HS-27A (cell line): ENCODE measurements at regions not wholly inside any gene's neighbourhood (a gene's known extent, or its start where the extent isn't known, plus 50 kb on each side); places are given as distances from the start of the nearest gene placed in this dataset.
"Not testable (repeated sequence)": the region's sequence is repeated elsewhere in the genome, so short reads cannot be mapped to it uniquely, and the experiment has no call there.

ENCODE experiments used
- DNase-seq: peaks from one replicate; pipeline ENCODE4 v3.0.0-alpha.2; 2012; ENCODE audit warnings: low read depth, missing footprints

GRCh38 chr4:110848787-110849186 is 225.9 kb upstream of the PITX2 start:
- no peak for DNase-seq

DNA sequence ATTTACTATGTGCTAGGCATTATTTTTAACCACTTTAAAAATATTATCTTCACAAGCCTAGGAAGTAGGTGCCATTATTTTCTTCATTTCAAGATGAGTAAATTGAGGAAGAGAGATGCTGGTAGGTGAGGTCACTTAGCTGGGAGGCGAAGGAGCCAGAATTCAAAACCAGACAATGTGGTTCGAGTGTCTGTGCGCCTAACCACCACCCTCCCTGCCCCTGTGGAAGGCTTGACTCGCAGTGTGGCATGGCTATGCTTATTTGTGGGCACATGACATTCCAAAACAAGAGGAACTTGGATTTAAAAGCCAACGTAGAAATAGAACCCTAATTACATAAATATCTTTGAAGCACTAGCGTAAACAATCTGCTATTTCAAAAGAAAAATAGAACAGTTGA is 226.6 kb upstream of the PITX2 start:
- no peak for DNase-seq

- no peak for DNase-seq
Observed at GRCh38 chr4:110850461-110851442, 227.9 kb upstream of the PITX2 start.

DNA sequence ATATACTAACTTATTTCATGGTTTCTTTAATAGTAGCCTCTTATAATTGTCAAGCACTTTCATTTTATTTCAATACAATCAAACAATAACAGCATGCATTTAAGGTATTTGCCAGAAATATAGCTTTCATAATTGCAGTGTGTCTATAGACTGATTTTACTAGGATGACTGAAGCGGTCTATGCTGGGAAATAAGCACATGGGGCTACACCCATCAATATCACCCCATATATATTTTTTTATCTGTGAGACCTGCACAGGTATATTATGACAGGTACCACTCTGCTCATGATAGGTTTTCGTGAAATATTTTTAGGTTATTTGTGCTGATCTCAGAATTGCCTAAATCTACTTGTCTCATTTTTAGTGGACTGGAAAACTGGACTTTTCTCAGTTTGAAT is 229.1 kb upstream of the PITX2 start:
- no peak for DNase-seq

GRCh38 chr4:110852793-110853192 is 229.9 kb upstream of the PITX2 start:
- no peak for DNase-seq

DNA sequence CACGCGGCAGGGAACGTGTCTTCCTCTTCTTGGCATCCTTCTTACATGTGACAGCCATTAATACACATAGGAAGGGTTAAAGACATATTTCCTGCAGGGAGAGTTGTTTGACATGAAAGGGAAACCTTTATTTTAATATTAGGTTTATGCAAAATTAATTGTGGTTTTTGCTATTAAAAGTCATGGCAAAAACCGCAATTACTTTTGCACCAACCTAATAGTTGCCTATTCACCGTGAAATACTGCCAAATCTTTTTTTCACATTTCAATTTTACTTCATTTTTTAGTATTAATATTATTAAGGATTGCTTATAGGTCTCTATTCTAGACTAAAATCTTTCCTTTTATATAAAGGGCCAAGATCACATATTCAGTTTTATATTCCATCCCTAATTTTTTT is 230.4 kb upstream of the PITX2 start:
- DNase-seq, result no peak

DNA sequence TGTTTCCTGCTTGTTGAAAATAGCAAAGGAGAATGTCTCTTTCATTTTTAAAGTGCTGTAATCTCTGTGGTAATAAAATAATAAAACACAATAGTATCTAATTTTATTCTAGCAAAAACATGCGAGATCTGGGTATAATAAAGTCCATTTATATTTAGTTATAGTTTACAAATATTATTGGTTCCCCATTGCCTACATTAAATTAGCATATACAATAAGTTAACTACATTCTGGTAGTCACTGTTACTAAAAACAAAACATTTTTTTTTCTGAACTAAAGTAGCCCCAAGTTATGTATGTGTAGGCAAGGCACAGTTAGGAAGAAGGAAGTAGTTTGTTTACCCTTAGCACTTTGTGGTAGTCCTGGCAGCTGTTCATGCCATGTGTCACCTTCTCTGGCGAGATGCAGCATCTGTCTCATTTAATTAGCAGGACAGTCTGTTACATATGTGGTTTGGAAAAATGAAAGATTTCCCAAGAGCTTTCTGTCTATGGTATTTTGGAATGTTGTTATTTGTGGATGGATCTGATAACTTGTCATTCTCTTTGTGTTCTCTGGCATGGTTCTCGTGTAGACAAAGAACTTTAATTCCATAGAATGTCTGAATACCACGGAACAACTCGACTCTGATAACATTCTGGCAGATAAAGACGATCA is 231.3 kb upstream of the PITX2 start:
- DNase-seq, result peak; percentile 92

DNA sequence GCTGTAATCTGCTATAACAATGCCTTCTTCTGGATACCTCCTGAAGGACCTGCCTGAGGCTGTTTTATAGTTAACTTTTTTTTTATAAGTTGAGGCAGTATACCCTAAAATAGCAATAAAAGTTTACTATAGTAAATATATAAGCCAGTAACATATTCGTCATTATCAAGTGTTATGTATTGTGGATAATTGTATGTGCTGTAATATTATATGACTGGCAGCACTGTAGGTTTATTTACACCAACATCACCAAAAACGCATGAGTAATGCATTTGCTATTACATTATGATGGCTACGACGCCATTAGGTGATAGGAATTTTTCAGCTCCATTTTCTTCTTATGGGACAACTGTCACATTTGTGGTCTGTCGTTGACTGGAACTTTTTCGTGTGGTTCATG is 237.2 kb upstream of the PITX2 start:
- DNase-seq, result no peak

DNA sequence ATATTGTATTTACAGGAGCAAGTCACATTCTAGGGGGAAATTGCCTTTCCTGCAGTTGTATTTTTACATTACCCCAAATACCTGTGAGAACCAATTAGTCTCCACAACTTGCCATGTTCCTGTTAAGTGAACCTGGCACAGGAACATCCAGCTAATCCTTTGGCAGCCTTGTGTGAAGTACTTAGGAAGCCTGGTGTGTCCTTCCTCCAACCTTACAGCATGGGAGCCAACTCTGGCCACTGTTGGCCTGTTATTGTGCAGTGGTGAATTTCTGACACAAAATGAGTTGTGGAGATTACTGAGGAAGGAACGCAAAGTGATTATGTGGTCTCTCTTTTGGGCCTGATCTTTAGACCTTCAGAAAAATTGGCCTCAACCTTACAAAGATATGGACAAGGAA is 238.0 kb upstream of the PITX2 start:
- DNase-seq, result no peak

GRCh38 chr4:110865611-110866259 is 242.9 kb upstream of the PITX2 start:
- peak; percentile 77 for DNase-seq

DNA sequence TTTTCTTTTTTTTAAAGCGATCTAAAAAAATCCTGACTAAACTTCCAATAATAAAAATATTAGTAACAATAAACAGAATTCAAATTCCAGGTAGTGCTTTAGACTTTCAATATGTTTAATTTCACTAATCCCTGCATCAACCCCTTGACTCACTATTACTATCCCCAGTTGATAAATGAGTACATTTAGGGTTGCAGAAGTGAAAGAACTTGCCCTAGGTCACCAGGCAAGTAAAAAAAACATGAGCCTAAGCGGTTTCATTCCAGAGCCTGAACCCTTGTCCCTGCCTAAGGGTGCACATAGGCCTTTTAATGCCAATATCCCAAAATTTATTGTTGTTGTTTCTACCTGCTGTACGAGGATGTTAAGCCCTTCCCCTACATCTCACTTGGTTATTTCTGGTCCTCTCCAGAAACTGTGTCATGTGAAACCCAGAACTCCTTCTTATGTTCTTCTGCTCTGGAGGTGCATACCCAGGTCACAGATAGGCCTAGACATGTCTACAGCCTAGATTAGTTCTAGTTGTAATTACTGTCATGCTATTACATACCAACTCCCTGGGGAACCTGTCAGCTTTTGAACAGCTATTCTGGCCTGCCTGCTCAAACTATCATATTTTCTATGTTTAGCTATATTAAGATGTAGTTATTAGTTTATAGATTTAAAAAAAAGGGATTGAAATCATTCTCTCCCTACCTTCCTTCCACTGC is 244.5 kb upstream of the PITX2 start:
- DNase-seq, result no peak

DNA sequence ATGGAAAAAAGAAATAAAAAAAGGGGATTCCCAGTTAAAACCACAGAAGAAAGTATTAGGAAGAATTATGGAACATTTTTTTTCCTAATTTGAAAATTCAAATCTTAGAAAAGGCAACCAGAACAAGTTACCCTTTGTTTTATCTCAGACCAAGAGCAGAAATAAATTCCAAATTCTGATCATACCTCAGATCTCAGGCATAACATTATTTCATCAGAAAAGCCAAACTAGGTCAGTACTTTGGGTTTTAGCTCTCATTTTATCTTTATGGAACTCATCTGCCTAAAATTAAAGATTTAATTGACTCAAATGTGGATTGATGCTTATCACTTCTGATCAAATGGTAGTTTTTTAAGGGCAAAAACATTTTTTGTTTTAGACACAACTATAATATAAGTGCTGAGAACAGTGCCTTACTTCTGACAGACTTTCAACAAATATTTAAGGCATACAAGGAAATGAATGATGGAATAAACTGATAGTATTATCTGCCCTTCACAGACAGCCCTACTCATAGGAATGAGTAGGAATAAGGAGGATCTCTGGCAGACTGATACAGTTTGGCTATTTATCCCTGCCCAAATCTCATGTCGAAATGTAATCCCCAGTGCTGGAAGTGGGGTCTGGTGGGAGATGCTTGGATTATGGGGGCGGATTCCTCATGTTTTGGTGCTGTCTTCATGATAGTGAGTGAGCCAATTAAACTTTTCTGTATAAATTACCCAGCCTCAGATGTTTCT is 245.3 kb upstream of the PITX2 start:
- DNase-seq, result no peak

DNA sequence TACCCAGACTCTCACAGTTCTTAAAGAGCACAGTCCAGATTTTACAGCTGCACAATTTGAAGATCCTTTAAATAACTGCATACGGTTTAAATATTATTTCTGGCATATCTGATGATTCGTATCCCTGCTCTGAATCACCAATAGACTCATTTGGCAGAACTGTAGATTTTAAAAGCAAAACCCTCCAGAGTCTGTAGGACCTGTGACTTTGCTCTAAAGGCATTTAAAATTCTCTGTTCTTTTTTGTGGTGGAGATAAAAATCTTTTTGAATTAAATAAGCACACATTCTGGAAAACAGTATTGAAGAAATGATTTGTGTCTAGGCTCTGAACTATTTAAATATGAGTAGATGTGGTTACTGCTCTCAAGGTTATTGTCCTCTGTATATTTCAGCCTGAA is 246.2 kb upstream of the PITX2 start:
- peak; percentile 84 for DNase-seq

GRCh38 chr4:110869862-110870572 is 247.1 kb upstream of the PITX2 start:
- no peak for DNase-seq

DNA sequence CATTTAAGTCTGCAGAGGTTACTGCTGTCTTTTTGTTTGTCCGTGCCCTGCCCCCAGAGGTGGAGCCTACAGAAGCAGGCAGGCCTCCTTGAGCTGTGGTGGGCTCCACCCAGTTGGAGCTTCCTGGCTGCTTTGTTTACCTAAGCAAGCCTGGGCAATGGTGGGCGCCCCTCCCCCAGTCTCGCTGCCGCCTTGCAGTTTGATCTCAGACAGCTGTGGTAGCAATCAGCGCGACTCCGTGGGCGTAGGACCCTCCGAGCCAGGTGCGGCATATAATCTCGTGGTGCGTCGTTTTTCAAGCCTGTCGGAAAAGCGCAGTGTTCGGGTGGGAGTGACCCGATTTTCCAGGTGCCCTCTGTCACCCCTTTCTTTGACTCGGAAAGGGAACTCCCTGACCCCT is 253.3 kb upstream of the PITX2 start:
- DNase-seq, result not testable (repeated sequence)

GRCh38 chr4:110876866-110877265 is 254.0 kb upstream of the PITX2 start:
- no peak for DNase-seq

DNA sequence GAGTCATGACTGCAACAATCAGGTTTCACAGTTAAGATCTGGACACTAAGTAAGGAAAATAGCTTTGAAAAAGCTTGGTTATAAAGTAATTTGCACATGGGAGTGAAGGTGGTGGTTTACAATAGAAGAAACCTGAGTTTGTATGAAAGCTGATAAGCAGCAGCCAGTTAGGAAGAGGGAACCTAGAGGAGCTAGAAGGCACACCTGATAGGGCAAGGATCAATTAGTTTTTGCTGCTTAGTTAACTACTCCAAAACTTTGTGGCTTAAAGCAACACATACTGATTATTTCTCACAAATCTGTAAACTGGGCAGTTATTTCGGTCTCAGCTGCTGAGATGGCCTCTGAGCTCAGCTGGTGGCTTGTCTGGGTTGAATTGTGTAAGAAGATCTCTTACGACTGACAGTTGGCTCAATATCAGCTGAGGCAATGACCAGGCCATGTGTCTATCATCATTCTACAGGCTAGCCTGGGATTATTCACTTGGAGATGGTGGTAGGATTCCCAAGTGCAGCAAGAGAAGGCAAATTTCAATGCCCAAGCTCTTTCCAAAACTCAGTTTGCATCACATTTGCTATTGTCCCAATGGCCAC is 255.0 kb upstream of the PITX2 start:
- no peak for DNase-seq

GRCh38 chr4:110878413-110878812 is 255.5 kb upstream of the PITX2 start:
- DNase-seq, result no peak

GRCh38 chr4:110878956-110879355 is 256.1 kb upstream of the PITX2 start:
- DNase-seq, result no peak

GRCh38 chr4:110886270-110886669 is 263.4 kb upstream of the PITX2 start:
- no peak for DNase-seq
